GM12891 (cell line): ENCODE measurements at regions not wholly inside any gene's neighbourhood (a gene's known extent, or its start where the extent isn't known, plus 50 kb on each side); places are given as distances from the start of the nearest gene placed in this dataset.

ENCODE experiments used
- POLR2A ChIP-seq: IDR thresholded peaks from 2 replicates; pipeline ENCODE4 v1.6.1; 2011; ENCODE audit warnings: low read depth, low read length, control low read depth
- POLR2AphosphoS5 ChIP-seq: IDR thresholded peaks from 2 replicates; pipeline ENCODE4 v1.6.1; 2011; ENCODE audit warnings: low read depth, low read length, control low read depth
- SPI1 ChIP-seq: IDR thresholded peaks from 2 replicates; pipeline ENCODE4 v1.6.1; 2011; ENCODE audit warnings: low read depth, low read length, control low read depth
- TAF1 ChIP-seq: IDR thresholded peaks from 2 replicates; pipeline ENCODE4 v1.6.1; 2011; ENCODE audit warnings: low read depth, low read length, control low read depth

DNA sequence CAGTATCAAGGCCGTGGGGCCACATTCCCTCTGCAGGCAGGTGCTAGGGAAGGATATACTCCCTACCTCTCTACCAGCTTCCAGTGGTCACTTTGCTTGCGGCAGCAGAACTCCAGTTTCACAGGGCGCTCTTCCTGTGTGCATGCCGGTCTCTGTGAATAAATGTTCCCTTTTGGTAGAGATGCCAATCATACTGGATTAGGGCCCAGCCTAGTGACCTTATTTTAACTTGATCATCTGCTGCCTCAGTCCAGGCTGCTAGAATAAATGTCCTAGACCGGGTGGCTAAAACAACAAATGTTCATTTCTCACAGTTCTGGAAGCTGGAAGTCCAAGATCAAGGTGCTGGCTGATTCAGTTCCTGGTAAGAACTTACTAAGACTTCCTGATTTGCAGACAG lies 198.8 kb upstream of the TMEM132C start:
- no peak for TF ChIP-seq TAF1
- no peak for TF ChIP-seq POLR2A
- TF ChIP-seq POLR2AphosphoS5 = no peak
- no peak for TF ChIP-seq SPI1
